B cell (primary cell): ENCODE measurements at regions not wholly inside any gene's neighbourhood (a gene's known extent, or its start where the extent isn't known, plus 50 kb on each side); places are given as distances from the start of the nearest gene placed in this dataset.
"Not testable (repeated sequence)": the region's sequence is repeated elsewhere in the genome, so short reads cannot be mapped to it uniquely, and the experiment has no call there.

Experiments
- EZH2 ChIP-seq: IDR thresholded peaks from 2 replicates; pipeline ENCODE4 v1.6.1; 2012; ENCODE audit warnings: borderline replicate concordance, low read depth, mild to moderate bottlenecking, moderate library complexity, low read length; ENCODE audit not compliant: insufficient read depth, poor library complexity, severe bottlenecking
- TF ChIP-seq, protein P1 (sequence below): fragments of 200-600 bp; IDR thresholded peaks from one replicate; pipeline ENCODE4 v1.8.0; 2022; ENCODE audit warnings: antibody characterized with exemption, mild to moderate bottlenecking

DNA sequence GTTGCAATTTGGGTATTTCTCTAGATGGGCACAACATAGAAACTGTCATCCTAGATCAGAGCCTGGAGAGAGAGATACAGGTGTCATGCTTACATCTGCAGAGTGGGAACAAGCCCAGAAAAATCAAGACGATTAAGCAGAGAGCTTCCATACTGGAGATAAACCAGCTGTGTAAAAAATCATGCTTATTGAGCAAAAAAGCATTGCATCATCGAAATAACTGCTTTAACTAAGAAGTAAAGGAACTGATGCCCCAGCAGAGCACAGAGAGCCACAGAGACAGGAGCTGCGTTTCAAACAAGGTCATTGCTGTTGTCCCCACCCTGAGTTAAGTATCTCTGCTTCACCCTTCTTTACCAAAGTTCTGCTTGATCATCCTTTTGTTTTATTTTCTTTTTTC is 138.0 kb downstream of the CCDC74A start:
- TF ChIP-seq, protein P1, sequence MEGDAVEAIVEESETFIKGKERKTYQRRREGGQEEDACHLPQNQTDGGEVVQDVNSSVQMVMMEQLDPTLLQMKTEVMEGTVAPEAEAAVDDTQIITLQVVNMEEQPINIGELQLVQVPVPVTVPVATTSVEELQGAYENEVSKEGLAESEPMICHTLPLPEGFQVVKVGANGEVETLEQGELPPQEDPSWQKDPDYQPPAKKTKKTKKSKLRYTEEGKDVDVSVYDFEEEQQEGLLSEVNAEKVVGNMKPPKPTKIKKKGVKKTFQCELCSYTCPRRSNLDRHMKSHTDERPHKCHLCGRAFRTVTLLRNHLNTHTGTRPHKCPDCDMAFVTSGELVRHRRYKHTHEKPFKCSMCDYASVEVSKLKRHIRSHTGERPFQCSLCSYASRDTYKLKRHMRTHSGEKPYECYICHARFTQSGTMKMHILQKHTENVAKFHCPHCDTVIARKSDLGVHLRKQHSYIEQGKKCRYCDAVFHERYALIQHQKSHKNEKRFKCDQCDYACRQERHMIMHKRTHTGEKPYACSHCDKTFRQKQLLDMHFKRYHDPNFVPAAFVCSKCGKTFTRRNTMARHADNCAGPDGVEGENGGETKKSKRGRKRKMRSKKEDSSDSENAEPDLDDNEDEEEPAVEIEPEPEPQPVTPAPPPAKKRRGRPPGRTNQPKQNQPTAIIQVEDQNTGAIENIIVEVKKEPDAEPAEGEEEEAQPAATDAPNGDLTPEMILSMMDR, result not testable (repeated sequence)
- TF ChIP-seq EZH2, result not testable (repeated sequence)
